WTC11 (cell line): ENCODE measurements at regions not wholly inside any gene's neighbourhood (a gene's known extent, or its start where the extent isn't known, plus 50 kb on each side); places are given as distances from the start of the nearest gene placed in this dataset.

Experiments used
- ATAC-seq: fragments of 200-7000 bp; cut with Tn5 transposase; 2 replicates; pipeline ENCODE4 v1.10.0; 2021; ENCODE audit warnings: mild to moderate bottlenecking, moderate library complexity
- CTCF ChIA-PET: fragments of 300-600 bp; sonication (Branson Sonifier 250); formaldehyde crosslinking; loops from one replicate; lab custom pipeline; 2021; ENCODE audit warnings: antibody characterized with exemption; lab: Charles Lee
- POLR2A ChIA-PET: fragments of 350-600 bp; sonication (Branson Sonifier 250); formaldehyde crosslinking; loops from one replicate; lab custom pipeline; 2021; ENCODE audit warnings: antibody characterized with exemption; lab: Charles Lee
- DNase-seq: peaks from one replicate; pipeline ENCODE4 v3.0.0; 2021; ENCODE audit warnings: low spot score
- H3K27ac Mint-ChIP-seq: 2 replicates; pipeline ENCODE4 v1.8.0; 2021; ENCODE audit warnings: mixed read lengths
- H3K27me3 Mint-ChIP-seq: 2 replicates; pipeline ENCODE4 v1.8.0; 2021; ENCODE audit warnings: low read depth, mild to moderate bottlenecking, moderate library complexity, mixed read lengths
- H3K36me3 Mint-ChIP-seq: 2 replicates; pipeline ENCODE4 v1.8.0; 2021; ENCODE audit warnings: mixed read lengths
- H3K4me1 Mint-ChIP-seq: 2 replicates; pipeline ENCODE4 v1.8.0; 2022; ENCODE audit warnings: mixed read lengths
- H3K4me3 Mint-ChIP-seq: 2 replicates; pipeline ENCODE4 v1.8.0; 2021; ENCODE audit warnings: mild to moderate bottlenecking, moderate library complexity, mixed read lengths
- H3K9me3 Mint-ChIP-seq: 2 replicates; pipeline ENCODE4 v1.8.0; 2021; ENCODE audit warnings: mixed read lengths
- ETV6 ChIP-seq: sonication (generic); formaldehyde crosslinking; IDR thresholded peaks from 2 replicates; pipeline ENCODE4 v1.8.1; 2022; ENCODE audit warnings: mild to moderate bottlenecking, missing genetic modification reagents
- FOXP1 ChIP-seq: sonication (generic); formaldehyde crosslinking; IDR thresholded peaks from 2 replicates; pipeline ENCODE4 v1.8.0; 2022; ENCODE audit warnings: missing genetic modification reagents, mild to moderate bottlenecking, moderate library complexity, borderline replicate concordance
- GTF2I ChIP-seq: fragments of 250-450 bp; sonication (Bioruptor Pico); conservative IDR thresholded peaks from 2 replicates; pipeline ENCODE4 v1.4.0; 2021; ENCODE audit warnings: mild to moderate bottlenecking
- OVOL2 ChIP-seq: fragments of 250-450 bp; sonication (Bioruptor Pico); IDR thresholded peaks from 2 replicates; pipeline ENCODE4 v1.9.0; 2021; ENCODE audit warnings: mild to moderate bottlenecking, borderline replicate concordance
- SOX15 ChIP-seq: fragments of 250-450 bp; sonication (Bioruptor Pico); IDR thresholded peaks from 2 replicates; pipeline ENCODE4 v1.9.0; 2021; ENCODE audit warnings: mild to moderate bottlenecking
- TEAD4 ChIP-seq: sonication (generic); formaldehyde crosslinking; IDR thresholded peaks from 2 replicates; pipeline ENCODE4 v1.8.0; 2022; ENCODE audit warnings: mild to moderate bottlenecking, missing genetic modification reagents
- ZNF138 ChIP-seq: sonication (generic); formaldehyde crosslinking; conservative IDR thresholded peaks from 2 replicates; pipeline ENCODE4 v1.8.1; 2022; ENCODE audit warnings: mild to moderate bottlenecking, moderate library complexity, missing genetic modification reagents
- ZNF317 ChIP-seq: sonication (generic); formaldehyde crosslinking; IDR thresholded peaks from 2 replicates; pipeline ENCODE4 v1.8.1; 2023; ENCODE audit warnings: low read depth, mild to moderate bottlenecking, moderate library complexity, missing genetic modification reagents, borderline replicate concordance
- ZNF423 ChIP-seq: fragments of 250-450 bp; sonication (Bioruptor Pico); IDR thresholded peaks from 2 replicates; pipeline ENCODE4 v2.1.2; 2022; ENCODE audit warnings: mild to moderate bottlenecking, moderate library complexity
- TF ChIP-seq, protein P1 (sequence below): fragments of 250-450 bp; sonication (Bioruptor Pico); IDR thresholded peaks from 2 replicates; pipeline ENCODE4 v1.9.0; 2021; ENCODE audit warnings: mild to moderate bottlenecking, borderline replicate concordance
- TF ChIP-seq, protein P2 (sequence below): fragments of 200-600 bp; IDR thresholded peaks from 2 replicates; pipeline ENCODE4 v1.8.0; 2022; ENCODE audit warnings: antibody characterized with exemption
- TF ChIP-seq, protein P3 (sequence below): fragments of 250-450 bp; sonication (Bioruptor Pico); IDR thresholded peaks from 2 replicates; pipeline ENCODE4 v1.9.0; 2021; ENCODE audit warnings: moderate library complexity, mild to moderate bottlenecking, inconsistent platforms, borderline replicate concordance
- TF ChIP-seq, protein P4 (sequence below): fragments of 250-450 bp; sonication (Bioruptor Pico); conservative IDR thresholded peaks from 2 replicates; pipeline ENCODE4 v1.9.0; 2021; ENCODE audit warnings: mild to moderate bottlenecking
- TF ChIP-seq, protein P5 (sequence below): fragments of 250-450 bp; sonication (Bioruptor Pico); IDR thresholded peaks from 2 replicates; pipeline ENCODE4 v1.8.0; 2021; ENCODE audit warnings: mild to moderate bottlenecking
- TF ChIP-seq, protein P6 (sequence below): sonication (generic); formaldehyde crosslinking; IDR thresholded peaks from 2 replicates; pipeline ENCODE4 v1.8.1; 2022; ENCODE audit warnings: low read depth, missing genetic modification reagents, borderline replicate concordance
- TF ChIP-seq, protein P7 (sequence below): sonication (generic); formaldehyde crosslinking; conservative IDR thresholded peaks from 2 replicates; pipeline ENCODE4 v1.8.1; 2023; ENCODE audit warnings: mild to moderate bottlenecking, low read depth, missing genetic modification reagents, moderate library complexity

DNA sequence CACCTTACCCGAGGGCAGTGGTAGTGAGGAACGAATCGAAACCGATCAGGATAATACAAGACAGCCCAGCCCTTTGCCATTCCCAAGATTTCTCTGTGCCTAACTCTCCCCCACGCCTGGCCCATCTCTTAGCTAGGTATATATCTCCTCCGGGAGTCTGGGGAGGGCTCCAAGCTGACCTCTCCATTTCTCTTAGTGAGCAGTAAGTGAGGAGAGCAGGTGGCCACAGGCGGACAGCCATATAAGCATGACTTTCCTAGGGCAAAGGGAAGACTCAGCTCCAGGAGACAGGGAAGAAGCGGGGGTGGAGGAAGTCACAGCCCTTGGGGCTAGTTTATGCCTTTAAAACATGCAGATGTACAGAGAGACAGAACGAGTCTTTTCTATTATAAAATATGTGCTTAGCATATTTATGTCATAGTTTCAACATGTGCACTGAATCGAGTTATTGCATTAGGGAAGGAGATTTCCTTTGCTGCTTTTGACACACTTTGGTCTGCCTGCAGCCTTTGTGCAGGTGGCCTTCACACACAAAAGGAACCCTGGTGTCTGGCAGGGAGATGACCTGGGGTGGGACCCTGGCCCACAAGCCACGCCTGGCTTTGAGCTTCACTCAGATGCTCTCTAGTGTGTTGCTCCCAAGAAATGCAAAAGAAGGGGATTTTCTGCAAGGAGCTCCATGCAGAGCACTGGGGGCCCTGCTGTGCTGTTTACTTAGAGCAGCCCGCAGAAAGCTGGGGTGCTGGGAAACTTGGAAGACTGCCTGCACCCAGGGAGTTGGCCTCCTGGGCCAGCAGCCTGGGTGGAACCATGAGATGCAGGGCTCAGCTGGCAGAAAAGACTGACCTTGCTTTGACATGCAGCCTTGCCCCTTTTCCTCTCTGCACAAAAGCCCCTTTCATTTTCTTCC lies 613.3 kb downstream of the BCOR start:
- POLR2A ChIA-PET, result no interaction called here
- peak; percentile 80 for TF ChIP-seq ZNF423 (CRISPR knock-in tag)
- no peak for TF ChIP-seq GTF2I (CRISPR knock-in tag)
- TF ChIP-seq, all 79 proteins: peak for 1
- H3K36me3 Mint-ChIP-seq, result no peaks in the 10 kb centered on the region
- H3K27ac Mint-ChIP-seq, result no peak overlapping the region
- H3K4me1 Mint-ChIP-seq, result no peaks in the 10 kb centered on the region
- ATAC-seq (no peak), DNase-seq (no peak)
- no peaks in the 10 kb centered on the region; the same call in 1 of the 2 replicates for H3K27me3 Mint-ChIP-seq
- CTCF ChIA-PET, result no interaction called here
- no peaks in the 10 kb centered on the region for H3K9me3 Mint-ChIP-seq
- H3K4me3 Mint-ChIP-seq, result no peak overlapping the region

DNA sequence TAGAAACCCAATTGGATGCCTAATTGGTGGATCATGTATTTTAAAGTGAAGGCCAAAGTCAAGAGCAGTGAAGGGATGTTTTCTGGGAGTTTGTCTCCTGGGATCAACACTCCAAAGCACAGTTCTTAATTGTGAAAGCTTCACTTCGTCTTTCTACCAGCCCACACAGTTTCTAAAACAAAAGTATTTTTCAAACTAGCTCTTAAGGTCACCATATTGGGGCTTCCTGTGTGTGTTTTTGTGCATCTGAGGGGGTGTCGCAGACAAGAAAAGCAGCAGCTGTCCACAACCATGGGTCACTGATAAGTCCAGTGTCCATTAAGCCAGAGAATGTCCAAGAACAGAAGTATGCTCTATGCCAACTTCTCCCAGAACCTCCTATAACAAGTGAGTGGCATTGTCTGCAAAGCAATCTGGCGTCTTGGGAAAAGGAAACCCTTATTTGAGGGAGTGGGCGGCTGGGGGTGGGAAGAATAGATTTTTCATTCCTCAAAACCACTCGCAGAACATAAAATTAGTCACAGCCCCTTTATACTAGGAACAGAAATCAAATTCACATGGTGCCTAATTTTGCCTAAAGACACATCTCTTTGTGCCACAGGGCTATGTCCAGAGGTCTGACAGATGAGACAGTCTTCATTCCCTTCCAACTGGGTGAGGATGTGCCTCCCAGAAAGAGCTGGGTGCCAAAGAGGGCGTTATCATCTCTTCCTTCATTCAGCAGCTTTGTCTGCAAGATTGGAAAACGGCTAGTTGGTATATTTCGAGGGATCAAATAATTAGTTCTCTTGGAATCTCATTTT lies 610.4 kb downstream of the BCOR start:
- Mint-ChIP-seq H3K27me3 (no peaks in the 10 kb centered on the region; the same call in 1 of the 2 replicates), H3K4me1 (peaks cover 3% of the 10 kb centered on the region; the same call in 1 of the 2 replicates), H3K9me3 (no peaks in the 10 kb centered on the region), H3K27ac (no peak overlapping the region), H3K4me3 (no peak overlapping the region), H3K36me3 (no peaks in the 10 kb centered on the region)
- ATAC-seq (no peak), DNase-seq (no peak)
- POLR2A ChIA-PET, result no interaction called here
- CTCF ChIA-PET, result interaction anchor here (1.3 kb wide), 1 partner anchor 10 kb away, joined by 3 read pairs; no protein-coding TSS in a partner anchor
- TF ChIP-seq FOXP1 (CRISPR knock-in tag) (no peak), GTF2I (CRISPR knock-in tag) (no peak), TEAD4 (no peak), ZNF138 (CRISPR knock-in tag) (no peak), OVOL2 (CRISPR knock-in tag) (no peak), ETV6 (CRISPR knock-in tag) (no peak), SOX15 (CRISPR knock-in tag) (no peak), ZNF317 (CRISPR knock-in tag) (no peak)
- TF ChIP-seq, protein P1, sequence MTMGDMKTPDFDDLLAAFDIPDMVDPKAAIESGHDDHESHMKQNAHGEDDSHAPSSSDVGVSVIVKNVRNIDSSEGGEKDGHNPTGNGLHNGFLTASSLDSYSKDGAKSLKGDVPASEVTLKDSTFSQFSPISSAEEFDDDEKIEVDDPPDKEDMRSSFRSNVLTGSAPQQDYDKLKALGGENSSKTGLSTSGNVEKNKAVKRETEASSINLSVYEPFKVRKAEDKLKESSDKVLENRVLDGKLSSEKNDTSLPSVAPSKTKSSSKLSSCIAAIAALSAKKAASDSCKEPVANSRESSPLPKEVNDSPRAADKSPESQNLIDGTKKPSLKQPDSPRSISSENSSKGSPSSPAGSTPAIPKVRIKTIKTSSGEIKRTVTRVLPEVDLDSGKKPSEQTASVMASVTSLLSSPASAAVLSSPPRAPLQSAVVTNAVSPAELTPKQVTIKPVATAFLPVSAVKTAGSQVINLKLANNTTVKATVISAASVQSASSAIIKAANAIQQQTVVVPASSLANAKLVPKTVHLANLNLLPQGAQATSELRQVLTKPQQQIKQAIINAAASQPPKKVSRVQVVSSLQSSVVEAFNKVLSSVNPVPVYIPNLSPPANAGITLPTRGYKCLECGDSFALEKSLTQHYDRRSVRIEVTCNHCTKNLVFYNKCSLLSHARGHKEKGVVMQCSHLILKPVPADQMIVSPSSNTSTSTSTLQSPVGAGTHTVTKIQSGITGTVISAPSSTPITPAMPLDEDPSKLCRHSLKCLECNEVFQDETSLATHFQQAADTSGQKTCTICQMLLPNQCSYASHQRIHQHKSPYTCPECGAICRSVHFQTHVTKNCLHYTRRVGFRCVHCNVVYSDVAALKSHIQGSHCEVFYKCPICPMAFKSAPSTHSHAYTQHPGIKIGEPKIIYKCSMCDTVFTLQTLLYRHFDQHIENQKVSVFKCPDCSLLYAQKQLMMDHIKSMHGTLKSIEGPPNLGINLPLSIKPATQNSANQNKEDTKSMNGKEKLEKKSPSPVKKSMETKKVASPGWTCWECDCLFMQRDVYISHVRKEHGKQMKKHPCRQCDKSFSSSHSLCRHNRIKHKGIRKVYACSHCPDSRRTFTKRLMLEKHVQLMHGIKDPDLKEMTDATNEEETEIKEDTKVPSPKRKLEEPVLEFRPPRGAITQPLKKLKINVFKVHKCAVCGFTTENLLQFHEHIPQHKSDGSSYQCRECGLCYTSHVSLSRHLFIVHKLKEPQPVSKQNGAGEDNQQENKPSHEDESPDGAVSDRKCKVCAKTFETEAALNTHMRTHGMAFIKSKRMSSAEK (CRISPR knock-in tag), result no peak
- TF ChIP-seq, protein P2, sequence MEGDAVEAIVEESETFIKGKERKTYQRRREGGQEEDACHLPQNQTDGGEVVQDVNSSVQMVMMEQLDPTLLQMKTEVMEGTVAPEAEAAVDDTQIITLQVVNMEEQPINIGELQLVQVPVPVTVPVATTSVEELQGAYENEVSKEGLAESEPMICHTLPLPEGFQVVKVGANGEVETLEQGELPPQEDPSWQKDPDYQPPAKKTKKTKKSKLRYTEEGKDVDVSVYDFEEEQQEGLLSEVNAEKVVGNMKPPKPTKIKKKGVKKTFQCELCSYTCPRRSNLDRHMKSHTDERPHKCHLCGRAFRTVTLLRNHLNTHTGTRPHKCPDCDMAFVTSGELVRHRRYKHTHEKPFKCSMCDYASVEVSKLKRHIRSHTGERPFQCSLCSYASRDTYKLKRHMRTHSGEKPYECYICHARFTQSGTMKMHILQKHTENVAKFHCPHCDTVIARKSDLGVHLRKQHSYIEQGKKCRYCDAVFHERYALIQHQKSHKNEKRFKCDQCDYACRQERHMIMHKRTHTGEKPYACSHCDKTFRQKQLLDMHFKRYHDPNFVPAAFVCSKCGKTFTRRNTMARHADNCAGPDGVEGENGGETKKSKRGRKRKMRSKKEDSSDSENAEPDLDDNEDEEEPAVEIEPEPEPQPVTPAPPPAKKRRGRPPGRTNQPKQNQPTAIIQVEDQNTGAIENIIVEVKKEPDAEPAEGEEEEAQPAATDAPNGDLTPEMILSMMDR, result no peak
- TF ChIP-seq, protein P3, sequence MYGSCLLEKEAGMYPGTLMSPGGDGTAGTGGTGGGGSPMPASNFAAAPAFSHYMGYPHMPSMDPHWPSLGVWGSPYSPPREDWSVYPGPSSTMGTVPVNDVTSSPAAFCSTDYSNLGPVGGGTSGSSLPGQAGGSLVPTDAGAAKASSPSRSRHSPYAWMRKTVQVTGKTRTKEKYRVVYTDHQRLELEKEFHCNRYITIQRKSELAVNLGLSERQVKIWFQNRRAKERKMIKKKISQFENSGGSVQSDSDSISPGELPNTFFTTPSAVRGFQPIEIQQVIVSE (CRISPR knock-in tag), result no peak
- TF ChIP-seq, protein P4, sequence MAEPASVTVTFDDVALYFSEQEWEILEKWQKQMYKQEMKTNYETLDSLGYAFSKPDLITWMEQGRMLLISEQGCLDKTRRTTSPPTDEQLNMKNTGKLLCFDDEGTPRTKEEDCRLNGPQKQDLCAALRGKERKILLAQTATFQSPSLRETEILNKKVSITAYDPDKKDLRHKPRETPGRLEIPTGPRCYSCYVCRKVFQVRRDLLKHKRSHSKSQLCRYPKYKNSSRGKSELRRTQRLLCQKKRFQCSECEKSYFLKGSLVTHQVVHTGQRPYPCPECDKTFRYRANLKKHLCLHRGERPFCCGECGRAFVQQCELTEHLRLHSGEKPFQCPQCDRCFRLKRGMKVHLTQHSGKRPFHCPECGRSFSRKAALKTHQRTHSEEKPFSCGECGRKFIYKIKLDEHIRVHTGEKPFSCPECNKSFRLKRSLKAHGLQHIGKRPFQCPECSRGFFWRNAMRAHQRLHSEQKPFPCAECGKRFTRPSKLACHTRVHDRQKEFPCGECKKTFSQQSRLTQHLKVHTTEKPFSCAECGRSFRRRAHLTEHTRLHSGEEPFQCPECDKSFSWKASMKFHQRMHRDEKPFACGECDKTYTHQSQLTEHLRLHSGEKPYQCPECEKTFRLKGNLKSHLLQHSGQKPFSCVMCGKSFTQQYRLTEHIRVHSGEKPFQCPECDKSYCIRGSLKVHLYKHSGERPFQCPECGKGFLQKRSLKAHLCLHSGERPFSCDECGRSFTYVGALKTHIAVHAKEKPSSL, result no peak
- TF ChIP-seq, protein P5, sequence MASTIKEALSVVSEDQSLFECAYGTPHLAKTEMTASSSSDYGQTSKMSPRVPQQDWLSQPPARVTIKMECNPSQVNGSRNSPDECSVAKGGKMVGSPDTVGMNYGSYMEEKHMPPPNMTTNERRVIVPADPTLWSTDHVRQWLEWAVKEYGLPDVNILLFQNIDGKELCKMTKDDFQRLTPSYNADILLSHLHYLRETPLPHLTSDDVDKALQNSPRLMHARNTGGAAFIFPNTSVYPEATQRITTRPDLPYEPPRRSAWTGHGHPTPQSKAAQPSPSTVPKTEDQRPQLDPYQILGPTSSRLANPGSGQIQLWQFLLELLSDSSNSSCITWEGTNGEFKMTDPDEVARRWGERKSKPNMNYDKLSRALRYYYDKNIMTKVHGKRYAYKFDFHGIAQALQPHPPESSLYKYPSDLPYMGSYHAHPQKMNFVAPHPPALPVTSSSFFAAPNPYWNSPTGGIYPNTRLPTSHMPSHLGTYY (CRISPR knock-in tag), result no peak
- TF ChIP-seq, protein P6, sequence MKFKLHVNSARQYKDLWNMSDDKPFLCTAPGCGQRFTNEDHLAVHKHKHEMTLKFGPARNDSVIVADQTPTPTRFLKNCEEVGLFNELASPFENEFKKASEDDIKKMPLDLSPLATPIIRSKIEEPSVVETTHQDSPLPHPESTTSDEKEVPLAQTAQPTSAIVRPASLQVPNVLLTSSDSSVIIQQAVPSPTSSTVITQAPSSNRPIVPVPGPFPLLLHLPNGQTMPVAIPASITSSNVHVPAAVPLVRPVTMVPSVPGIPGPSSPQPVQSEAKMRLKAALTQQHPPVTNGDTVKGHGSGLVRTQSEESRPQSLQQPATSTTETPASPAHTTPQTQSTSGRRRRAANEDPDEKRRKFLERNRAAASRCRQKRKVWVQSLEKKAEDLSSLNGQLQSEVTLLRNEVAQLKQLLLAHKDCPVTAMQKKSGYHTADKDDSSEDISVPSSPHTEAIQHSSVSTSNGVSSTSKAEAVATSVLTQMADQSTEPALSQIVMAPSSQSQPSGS (CRISPR knock-in tag), result no peak
- TF ChIP-seq, protein P7, sequence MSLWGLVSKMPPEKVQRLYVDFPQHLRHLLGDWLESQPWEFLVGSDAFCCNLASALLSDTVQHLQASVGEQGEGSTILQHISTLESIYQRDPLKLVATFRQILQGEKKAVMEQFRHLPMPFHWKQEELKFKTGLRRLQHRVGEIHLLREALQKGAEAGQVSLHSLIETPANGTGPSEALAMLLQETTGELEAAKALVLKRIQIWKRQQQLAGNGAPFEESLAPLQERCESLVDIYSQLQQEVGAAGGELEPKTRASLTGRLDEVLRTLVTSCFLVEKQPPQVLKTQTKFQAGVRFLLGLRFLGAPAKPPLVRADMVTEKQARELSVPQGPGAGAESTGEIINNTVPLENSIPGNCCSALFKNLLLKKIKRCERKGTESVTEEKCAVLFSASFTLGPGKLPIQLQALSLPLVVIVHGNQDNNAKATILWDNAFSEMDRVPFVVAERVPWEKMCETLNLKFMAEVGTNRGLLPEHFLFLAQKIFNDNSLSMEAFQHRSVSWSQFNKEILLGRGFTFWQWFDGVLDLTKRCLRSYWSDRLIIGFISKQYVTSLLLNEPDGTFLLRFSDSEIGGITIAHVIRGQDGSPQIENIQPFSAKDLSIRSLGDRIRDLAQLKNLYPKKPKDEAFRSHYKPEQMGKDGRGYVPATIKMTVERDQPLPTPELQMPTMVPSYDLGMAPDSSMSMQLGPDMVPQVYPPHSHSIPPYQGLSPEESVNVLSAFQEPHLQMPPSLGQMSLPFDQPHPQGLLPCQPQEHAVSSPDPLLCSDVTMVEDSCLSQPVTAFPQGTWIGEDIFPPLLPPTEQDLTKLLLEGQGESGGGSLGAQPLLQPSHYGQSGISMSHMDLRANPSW (CRISPR knock-in tag), result no peak
